NT2/D1 (cell line): ENCODE measurements at regions not wholly inside any gene's neighbourhood (a gene's known extent, or its start where the extent isn't known, plus 50 kb on each side); places are given as distances from the start of the nearest gene placed in this dataset.
"Not testable (repeated sequence)": the region's sequence is repeated elsewhere in the genome, so short reads cannot be mapped to it uniquely, and the experiment has no call there.

Experiments used
- DNase-seq: peaks from one replicate; pipeline ENCODE4 v3.0.0-alpha.2; 2011; ENCODE audit warnings: low read depth, low spot score
- H3K27me3 ChIP-seq: 2 replicates; pipeline ENCODE4 v1.6.0; 2011; ENCODE audit warnings: mild to moderate bottlenecking; ENCODE audit not compliant: insufficient read length, insufficient read depth
- H3K36me3 ChIP-seq: 2 replicates; pipeline ENCODE4 v1.6.1; 2011; ENCODE audit warnings: mild to moderate bottlenecking, low read length, mixed read lengths; ENCODE audit not compliant: insufficient read depth, insufficient read length
- H3K4me1 ChIP-seq: 2 replicates; pipeline ENCODE4 v1.5.1; 2011; ENCODE audit not compliant: insufficient read depth, insufficient read length
- H3K4me3 ChIP-seq: 2 replicates; pipeline ENCODE4 v1.5.1; 2011; ENCODE audit warnings: low read depth; ENCODE audit not compliant: insufficient read length
- H3K9ac ChIP-seq: 2 replicates; pipeline ENCODE4 v1.6.0; 2011; ENCODE audit warnings: low read depth; ENCODE audit not compliant: insufficient read length
- H3K9me3 ChIP-seq: 2 replicates; pipeline ENCODE4 v1.5.1; 2011; ENCODE audit warnings: mild to moderate bottlenecking, low read length; ENCODE audit not compliant: insufficient read depth
- SUZ12 ChIP-seq: IDR thresholded peaks from 2 replicates; pipeline ENCODE4 v1.6.1; 2011; ENCODE audit not compliant: insufficient read length, insufficient read depth; ENCODE audit errors: extremely low read depth
- YY1 ChIP-seq: IDR thresholded peaks from 2 replicates; pipeline ENCODE4 v1.6.1; 2011; ENCODE audit not compliant: insufficient read length, insufficient read depth
- ZNF274 ChIP-seq: IDR thresholded peaks from 2 replicates; pipeline ENCODE4 v1.6.1; 2011; ENCODE audit warnings: mild to moderate bottlenecking, low read depth, low read length

DNA sequence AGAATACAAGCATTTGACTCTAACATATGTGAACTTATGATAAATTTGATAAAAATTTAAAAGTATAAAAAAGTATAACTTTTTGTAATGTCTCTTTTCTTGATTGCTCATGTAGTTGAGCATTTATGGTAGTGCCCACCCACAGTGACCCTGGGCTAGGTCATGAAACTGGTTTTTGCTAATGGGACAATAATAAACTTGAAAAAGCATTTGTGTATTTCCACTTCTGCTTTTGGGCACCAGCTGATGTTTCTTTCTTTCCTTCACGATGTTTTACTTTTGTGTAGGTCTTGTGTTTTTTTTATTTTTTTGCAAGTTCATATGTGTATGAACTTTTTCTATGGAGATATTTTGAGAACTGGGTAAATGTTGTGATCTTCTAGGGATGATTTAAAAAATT lies 313.1 kb downstream of the CBLL2 start:
- no peak overlapping the region for H3K4me3 ChIP-seq
- H3K36me3 ChIP-seq: no peaks in the 10 kb centered on the region
- TF ChIP-seq ZNF274: no peak
- TF ChIP-seq SUZ12: no peak
- no peak for TF ChIP-seq YY1
- H3K27me3 ChIP-seq: no peaks in the 10 kb centered on the region
- no peak overlapping the region for H3K9ac ChIP-seq
- no peak for DNase-seq
- H3K9me3 ChIP-seq: no peaks in the 10 kb centered on the region
- no peaks in the 10 kb centered on the region for H3K4me1 ChIP-seq

- H3K36me3 ChIP-seq: no peaks in the 10 kb centered on the region
- no peak for DNase-seq
- H3K4me3 ChIP-seq: no peak overlapping the region
- H3K27me3 ChIP-seq: no peaks in the 10 kb centered on the region
- no peaks in the 10 kb centered on the region for H3K4me1 ChIP-seq
- H3K9ac ChIP-seq: no peak overlapping the region
- no peak for TF ChIP-seq YY1
- TF ChIP-seq SUZ12: no peak
- TF ChIP-seq ZNF274: no peak
- no peaks in the 10 kb centered on the region for H3K9me3 ChIP-seq
Observed at GRCh38 chrX:22589845-22590244, 317.1 kb downstream of the CBLL2 start.

GRCh38 chrX:22594766-22595165 lies 322.1 kb downstream of the CBLL2 start:
- Histone ChIP-seq H3K4me3 (no peak overlapping the region), H3K4me1 (no peaks in the 10 kb centered on the region), H3K36me3 (no peaks in the 10 kb centered on the region), H3K9me3 (no peaks in the 10 kb centered on the region), H3K27me3 (no peaks in the 10 kb centered on the region), H3K9ac (no peak overlapping the region)
- DNase-seq: no peak
- TF ChIP-seq ZNF274 (no peak), SUZ12 (no peak), YY1 (no peak)

DNA sequence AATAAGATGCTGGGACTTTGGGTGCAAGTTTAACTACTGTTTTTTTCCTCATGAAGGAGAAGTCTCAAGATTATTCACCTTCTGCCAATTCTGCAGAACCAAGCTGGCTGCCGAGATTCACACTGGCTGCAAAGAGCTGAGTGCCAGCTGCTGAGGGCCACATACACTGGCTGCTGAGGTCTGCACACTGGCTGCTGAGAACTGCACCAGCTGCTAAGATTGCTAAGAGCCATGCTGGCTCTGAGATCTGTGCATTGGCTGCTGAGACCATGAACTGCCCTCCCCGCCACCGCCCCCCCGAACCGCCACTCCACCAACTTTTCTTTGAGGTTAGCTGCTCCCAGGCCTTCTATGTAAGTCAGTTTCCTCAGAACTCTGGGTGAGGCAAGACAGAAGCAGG lies 330.3 kb downstream of the CBLL2 start:
- DNase-seq: no peak
- H3K36me3 ChIP-seq: no peaks in the 10 kb centered on the region
- no peak overlapping the region for H3K9ac ChIP-seq
- no peaks in the 10 kb centered on the region for H3K4me1 ChIP-seq
- no peaks in the 10 kb centered on the region for H3K27me3 ChIP-seq
- no peaks in the 10 kb centered on the region for H3K9me3 ChIP-seq
- no peak overlapping the region for H3K4me3 ChIP-seq
- no peak for TF ChIP-seq SUZ12

- H3K4me3 ChIP-seq, DNase-seq, H3K27me3 ChIP-seq, H3K9me3 ChIP-seq, H3K36me3 ChIP-seq, H3K9ac ChIP-seq, H3K4me1 ChIP-seq: not testable (repeated sequence)
Observed at GRCh38 chrX:22609452-22609851, 336.7 kb downstream of the CBLL2 start.

- H3K4me3 ChIP-seq: no peak overlapping the region
- H3K27me3 ChIP-seq: no peaks in the 10 kb centered on the region
- no peaks in the 10 kb centered on the region for H3K36me3 ChIP-seq
- no peak overlapping the region for H3K9ac ChIP-seq
- no peaks in the 10 kb centered on the region for H3K4me1 ChIP-seq
- no peak for DNase-seq
- H3K9me3 ChIP-seq: no peaks in the 10 kb centered on the region
- no peak for TF ChIP-seq ZNF274
- TF ChIP-seq SUZ12: no peak
- TF ChIP-seq YY1: no peak
Observed at GRCh38 chrX:22616867-22617266, 344.2 kb downstream of the CBLL2 start.

- no peak for TF ChIP-seq ZNF274
- no peak for TF ChIP-seq YY1
- no peak for TF ChIP-seq SUZ12
- Histone ChIP-seq H3K4me3 (no peak overlapping the region), H3K9ac (no peak overlapping the region), H3K27me3 (no peaks in the 10 kb centered on the region), H3K9me3 (no peaks in the 10 kb centered on the region), H3K36me3 (no peaks in the 10 kb centered on the region), H3K4me1 (no peaks in the 10 kb centered on the region)
- no peak for DNase-seq
Observed at GRCh38 chrX:22627576-22627975, 354.9 kb downstream of the CBLL2 start.

GRCh38 chrX:22628275-22628674 lies 355.6 kb downstream of the CBLL2 start:
- no peaks in the 10 kb centered on the region for H3K4me1 ChIP-seq
- H3K36me3 ChIP-seq: no peaks in the 10 kb centered on the region
- no peaks in the 10 kb centered on the region for H3K27me3 ChIP-seq
- no peak overlapping the region for H3K9ac ChIP-seq
- no peak for DNase-seq
- no peaks in the 10 kb centered on the region for H3K9me3 ChIP-seq
- no peak for TF ChIP-seq SUZ12
- no peak for TF ChIP-seq ZNF274
- no peak for TF ChIP-seq YY1
- H3K4me3 ChIP-seq: no peak overlapping the region
